T47D (cell line): ENCODE measurements at regions not wholly inside any gene's neighbourhood (a gene's known extent, or its start where the extent isn't known, plus 50 kb on each side); places are given as distances from the start of the nearest gene placed in this dataset.
"Not testable (repeated sequence)": the region's sequence is repeated elsewhere in the genome, so short reads cannot be mapped to it uniquely, and the experiment has no call there.

Source experiments
- DNase-seq, 2 experiments: peaks; one replicate each; pipeline versions ENCODE4 v3.0.0 to v3.0.0-alpha.2; 2011 to 2012; ENCODE audit warnings: low read depth in 1 of 2, low spot score in 1 of 2
- JUND ChIP-seq: IDR thresholded peaks from 2 replicates; pipeline ENCODE4 v1.6.1; 2012; ENCODE audit warnings: low read depth
- in situ Hi-C: cut with HindIII; loops from 2 replicates; pipeline ENCODE4 v1.10.0; 2016; ENCODE audit warnings: low sequenced_read_pairs, low pct_unique_long_range_greater_than_20kb

GRCh38 chr5:176743136-176743861, 67.1 kb upstream of the UNC5A start:
- in situ Hi-C loops, result no loop called here
- no peak for DNase-seq
- TF ChIP-seq JUND, result no peak

- no peak for DNase-seq
- no peak for TF ChIP-seq JUND
- in situ Hi-C loops, result no loop called here
Observed at GRCh38 chr5:176743868-176744583, 66.3 kb upstream of the UNC5A start.

GRCh38 chr5:176744584-176744965, 65.8 kb upstream of the UNC5A start:
- DNase-seq, result no peak
- in situ Hi-C loops, result no loop called here
- TF ChIP-seq JUND, result no peak

GRCh38 chr5:176747670-176748072, 62.7 kb upstream of the UNC5A start:
- no peak for TF ChIP-seq JUND
- DNase-seq, result no peak
- in situ Hi-C loops, result no loop called here

- no peak for DNase-seq
- in situ Hi-C loops, result no loop called here
- no peak for TF ChIP-seq JUND
Observed at GRCh38 chr5:176748073-176748966, 62.0 kb upstream of the UNC5A start.

GRCh38 chr5:176748967-176749935, 61.1 kb upstream of the UNC5A start:
- TF ChIP-seq JUND, result no peak
- no peak for DNase-seq
- in situ Hi-C loops, result no loop called here

- in situ Hi-C loops, result no loop called here
- TF ChIP-seq JUND, result no peak
- DNase-seq, result no peak
Observed at GRCh38 chr5:176750144-176750543, 60.2 kb upstream of the UNC5A start.

- no peak for TF ChIP-seq JUND
- DNase-seq, result no peak
- in situ Hi-C loops, result no loop called here
Observed at GRCh38 chr5:176754376-176754973, 55.9 kb upstream of the UNC5A start.

- DNase-seq, in situ Hi-C loops: not testable (repeated sequence)
Observed at GRCh38 chr5:176755593-176755992, 54.8 kb upstream of the UNC5A start.

GRCh38 chr5:176757569-176757968, 52.8 kb upstream of the UNC5A start:
- in situ Hi-C loops, DNase-seq: not testable (repeated sequence)
